H9 (cell line): ENCODE measurements at regions not wholly inside any gene's neighbourhood (a gene's known extent, or its start where the extent isn't known, plus 50 kb on each side); places are given as distances from the start of the nearest gene placed in this dataset.

Experiments used
- DNase-seq: peaks from one replicate; pipeline ENCODE4 v3.0.0-alpha.2; 2017
- H2AFZ ChIP-seq: one replicate; pipeline ENCODE4 v1.6.1; 2013; ENCODE audit warnings: mild to moderate bottlenecking, low read length, control low read depth, moderate library complexity
- H2AK5ac ChIP-seq: 2 replicates; pipeline ENCODE4 v1.6.1; 2013; ENCODE audit warnings: low read length, control low read depth, mixed read lengths; ENCODE audit not compliant: insufficient read length
- H2BK120ac ChIP-seq: one replicate; pipeline ENCODE4 v1.6.1; 2013; ENCODE audit warnings: low read depth, mild to moderate bottlenecking, low read length, control low read depth, inconsistent platforms; ENCODE audit not compliant: poor library complexity, severe bottlenecking
- H2BK12ac ChIP-seq: 2 replicates; pipeline ENCODE4 v1.6.1; 2013; ENCODE audit warnings: low read length, control low read depth, mixed read lengths, low read depth; ENCODE audit not compliant: insufficient read length
- H2BK15ac ChIP-seq: 2 replicates; pipeline ENCODE4 v1.6.1; 2013; ENCODE audit warnings: low read depth, low read length, control low read depth
- H2BK20ac ChIP-seq: one replicate; pipeline ENCODE4 v1.6.1; 2013; ENCODE audit warnings: low read depth, mild to moderate bottlenecking, low read length, control low read depth, inconsistent platforms; ENCODE audit not compliant: poor library complexity, severe bottlenecking
- H2BK5ac ChIP-seq: 2 replicates; pipeline ENCODE4 v1.6.1; 2013; ENCODE audit warnings: low read length, control low read depth, mixed read lengths; ENCODE audit not compliant: insufficient read length
- H3K14ac ChIP-seq: 2 replicates; pipeline ENCODE4 v1.6.1; 2013; ENCODE audit warnings: low read length, control low read depth; ENCODE audit not compliant: insufficient read depth
- H3K18ac ChIP-seq: 2 replicates; pipeline ENCODE4 v1.6.1; 2013; ENCODE audit warnings: low read depth, mild to moderate bottlenecking, mixed read lengths, low read length, control low read depth; ENCODE audit not compliant: insufficient read length
- H3K23ac ChIP-seq: 2 replicates; pipeline ENCODE4 v1.6.1; 2013; ENCODE audit warnings: low read length, control low read depth, mixed read lengths, low read depth; ENCODE audit not compliant: insufficient read length
- H3K23me2 ChIP-seq: 2 replicates; pipeline ENCODE4 v1.6.1; 2013; ENCODE audit warnings: low read depth, mild to moderate bottlenecking, mixed read lengths, low read length, control low read depth; ENCODE audit not compliant: insufficient read length, poor library complexity, severe bottlenecking
- H3K27ac ChIP-seq: 2 replicates; pipeline ENCODE4 v1.5.1; 2013; ENCODE audit warnings: low read length, control low read depth, mixed read lengths, low read depth; ENCODE audit not compliant: insufficient read length
- H3K27me3 ChIP-seq: 2 replicates; pipeline ENCODE4 v1.6.1; 2013; ENCODE audit warnings: low read length, control low read depth, inconsistent platforms; ENCODE audit not compliant: insufficient read depth
- H3K4ac ChIP-seq: 2 replicates; pipeline ENCODE4 v1.6.1; 2013; ENCODE audit warnings: low read depth, mild to moderate bottlenecking, control low read depth, inconsistent platforms, low read length, moderate library complexity
- H3K4me1 ChIP-seq: 2 replicates; pipeline ENCODE4 v1.6.1; 2013; ENCODE audit warnings: low read length, control low read depth, inconsistent platforms; ENCODE audit not compliant: insufficient read depth
- H3K4me2 ChIP-seq: 2 replicates; pipeline ENCODE4 v1.6.1; 2013; ENCODE audit warnings: low read length, control low read depth, mixed read lengths; ENCODE audit not compliant: insufficient read length, insufficient read depth
- H3K56ac ChIP-seq: 2 replicates; pipeline ENCODE4 v1.6.1; 2013; ENCODE audit warnings: low read depth, mild to moderate bottlenecking, mixed read lengths, low read length, control low read depth; ENCODE audit not compliant: insufficient read length
- H3K79me1 ChIP-seq: 2 replicates; pipeline ENCODE4 v1.6.1; 2013; ENCODE audit warnings: low read depth, mild to moderate bottlenecking, moderate library complexity, low read length, control low read depth, inconsistent platforms; ENCODE audit not compliant: insufficient read depth, poor library complexity, severe bottlenecking
- H3K79me2 ChIP-seq: 2 replicates; pipeline ENCODE4 v1.6.1; 2013; ENCODE audit warnings: low read length, control low read depth, inconsistent platforms; ENCODE audit not compliant: insufficient read depth
- H3K9ac ChIP-seq: 2 replicates; pipeline ENCODE4 v1.6.1; 2013; ENCODE audit warnings: low read length, control low read depth, mixed read lengths; ENCODE audit not compliant: insufficient read length; ENCODE audit errors: extremely low read depth
- H3K9me3 ChIP-seq: one replicate; pipeline ENCODE4 v1.6.1; 2013; ENCODE audit warnings: low read depth, low read length, inconsistent platforms; ENCODE audit not compliant: control insufficient read depth
- H3T11ph ChIP-seq: one replicate; pipeline ENCODE4 v1.6.1; 2013; ENCODE audit warnings: mild to moderate bottlenecking, low read length, control low read depth, inconsistent platforms
- H4K20me1 ChIP-seq: one replicate; pipeline ENCODE4 v1.6.1; 2013; ENCODE audit not compliant: control insufficient read depth, insufficient read length, insufficient read depth
- H4K5ac ChIP-seq: 2 replicates; pipeline ENCODE4 v1.6.1; 2013; ENCODE audit warnings: low read depth, mild to moderate bottlenecking, mixed read lengths, low read length, control low read depth; ENCODE audit not compliant: insufficient read length
- H4K8ac ChIP-seq: replicated peaks from 2 replicates; pipeline ENCODE4 v1.6.1; 2013; ENCODE audit warnings: low read length, control low read depth, mixed read lengths, low read depth; ENCODE audit not compliant: insufficient read length
- H4K91ac ChIP-seq: 2 replicates; pipeline ENCODE4 v1.6.1; 2013; ENCODE audit warnings: low read depth, mild to moderate bottlenecking, moderate library complexity, mixed read lengths, low read length, control low read depth; ENCODE audit not compliant: insufficient read length
- H3K27ac Mint-ChIP-seq, 3 experiments: 2 replicates in 2 of 3; 3 replicates in 1 of 3; pipeline ENCODE4 v1.8.0; 2020 to 2021; ENCODE audit warnings: mixed read lengths in 3 of 3, mild to moderate bottlenecking in 1 of 3, moderate library complexity in 1 of 3
- H3K27me3 Mint-ChIP-seq: 2 replicates; pipeline ENCODE4 v1.8.0; 2021; ENCODE audit warnings: low read depth, mild to moderate bottlenecking, moderate library complexity, mixed read lengths
- H3K36me3 Mint-ChIP-seq, 3 experiments: 2 replicates in 2 of 3; 3 replicates in 1 of 3; pipeline ENCODE4 v1.8.0; 2020 to 2021; ENCODE audit warnings: low read depth in 3 of 3, mixed read lengths in 3 of 3; ENCODE audit not compliant: insufficient read depth in 1 of 3
- H3K4me1 Mint-ChIP-seq, 2 experiments: 2 replicates each; pipeline ENCODE4 v1.8.0; 2020; ENCODE audit warnings: mixed read lengths in 2 of 2
- H3K4me3 Mint-ChIP-seq, 2 experiments: 2 replicates in 1 of 2; 3 replicates in 1 of 2; pipeline ENCODE4 v1.8.0; 2020 to 2021; ENCODE audit warnings: mild to moderate bottlenecking in 2 of 2, mixed read lengths in 2 of 2, moderate library complexity in 1 of 2
- H3K9me3 Mint-ChIP-seq, 2 experiments: 2 replicates in 1 of 2; 3 replicates in 1 of 2; pipeline ENCODE4 v1.8.0; 2020; ENCODE audit warnings: mild to moderate bottlenecking in 2 of 2, mixed read lengths in 2 of 2, moderate library complexity in 1 of 2
- CTCF ChIP-seq: fragments of 200-600 bp; sonication (generic); conservative IDR thresholded peaks from 3 replicates; pipeline ENCODE4 v1.8.0; 2021; ENCODE audit warnings: antibody characterized with exemption, mild to moderate bottlenecking
- WGBS: extraction: QIAGEN DNeasy Blood & Tissue Kit; methylation state at CpG from one replicate; pipeline ENCODE4 v1.1.7; 2013; ENCODE audit warnings: missing lambda C conversion rate, low lambda C conversion rate, mixed read lengths; ENCODE audit not compliant: insufficient read length; ENCODE audit errors: extremely low coverage; 5-methylcytosine and 5-hydroxymethylcytosine counted together

GRCh38 chr1:73343947-73344346 lies 854.0 kb downstream of the LRRIQ3 start:
- Histone ChIP-seq H2BK20ac (no peak overlapping the region), H3K56ac (no peak overlapping the region), H3K9me3 (no peaks in the 10 kb centered on the region), H2BK12ac (no peak overlapping the region), H2BK120ac (no peak overlapping the region), H2BK5ac (no peak overlapping the region), H3K18ac (no peak overlapping the region), H3K4ac (no peak overlapping the region), H3K27ac (no peak overlapping the region), H3K9ac (no peak overlapping the region), H3K14ac (no peak overlapping the region), H4K5ac (no peak overlapping the region), H3T11ph (no peak overlapping the region), H4K91ac (no peak overlapping the region), H3K4me2 (no peak overlapping the region), H2BK15ac (no peak overlapping the region), H3K27me3 (no peaks in the 10 kb centered on the region), H3K79me1 (no peaks in the 10 kb centered on the region), H3K23me2 (no peaks in the 10 kb centered on the region), H3K79me2 (no peaks in the 10 kb centered on the region), H2AK5ac (no peak overlapping the region), H2AFZ (no peak overlapping the region), H3K4me1 (no peaks in the 10 kb centered on the region), H3K23ac (no peak overlapping the region), H4K20me1 (no peaks in the 10 kb centered on the region), H4K8ac (no peak overlapping the region)
- Mint-ChIP-seq H3K9me3 (peaks cover 10 to 18% of the 10 kb centered on the region in 2 experiments), H3K4me1 (no peaks in the 10 kb centered on the region), H3K27me3 (no peaks in the 10 kb centered on the region), H3K27ac (no peak overlapping the region), H3K4me3 (no peak overlapping the region), H3K36me3 (peaks cover 1 to 18% (median 12%) of the 10 kb centered on the region in 3 experiments; a peak in 6 of 7 replicates)
- WGBS = no CpG with 5 or more reads among the region's 3 CpGs
- no peak for DNase-seq
- no peak for TF ChIP-seq CTCF
